Endothelial cell of umbilical vein (primary cell): ENCODE measurements at regions not wholly inside any gene's neighbourhood (a gene's known extent, or its start where the extent isn't known, plus 50 kb on each side); places are given as distances from the start of the nearest gene placed in this dataset.

Experiments used
- BruUV-seq: library from RNA; stranded (reverse); fragments of 400-500 nt; replicated peaks from 2 replicates; lab custom pipeline; 2021; lab: Mats Ljungman, UMichigan
- CTCF ChIA-PET: fragments of 300-600, 350-600 bp; sonication (Branson Sonifier 250); formaldehyde crosslinking; loops from one replicate; lab custom pipeline; 2021; ENCODE audit warnings: antibody characterized with exemption, inconsistent platforms; lab: Charles Lee
- POLR2A ChIA-PET: fragments of 300-600, 350-600 bp; sonication (Branson Sonifier 250); formaldehyde crosslinking; loops from one replicate; lab custom pipeline; 2021; ENCODE audit warnings: antibody characterized with exemption, inconsistent platforms; lab: Charles Lee
- DNase-seq: peaks from one replicate; pipeline ENCODE4 v3.0.0-alpha.2; 2011; ENCODE audit warnings: low read depth, low spot score
- FAIRE-seq: peaks from 2 replicates; lab custom pipeline; 2011; peaks lifted over from hg19 to GRCh38; lab: Jason Lieb, UNC
- H2AFZ ChIP-seq: 2 replicates; pipeline ENCODE4 v1.6.0; 2012; ENCODE audit warnings: low read depth, low read length, control low read depth, inconsistent platforms
- H3K27ac ChIP-seq: 2 replicates; pipeline ENCODE4 v1.5.1; 2011; ENCODE audit warnings: low read depth, mild to moderate bottlenecking, control low read depth, low read length, moderate library complexity; ENCODE audit not compliant: insufficient read depth
- H3K27me3 ChIP-seq, 2 experiments: 2 replicates each; pipeline versions ENCODE4 v1.6.0 to v1.6.1; 2011; ENCODE audit warnings: low read length in 2 of 2, mixed read lengths in 1 of 2; ENCODE audit not compliant: control insufficient read depth in 2 of 2, insufficient read depth in 2 of 2
- H3K36me3 ChIP-seq, 2 experiments: 2 replicates in 1 of 2; 3 replicates in 1 of 2; pipeline ENCODE4 v1.5.1; 2011; ENCODE audit warnings: low read length in 2 of 2, mild to moderate bottlenecking in 1 of 2, moderate library complexity in 1 of 2; ENCODE audit not compliant: control insufficient read depth in 2 of 2, insufficient read depth in 2 of 2; ENCODE audit errors: extremely low read depth in 1 of 2
- H3K4me1 ChIP-seq: 3 replicates; pipeline ENCODE4 v1.5.1; 2011; ENCODE audit warnings: mild to moderate bottlenecking, low read length; ENCODE audit not compliant: control insufficient read depth, insufficient read depth; ENCODE audit errors: extremely low read depth
- H3K4me2 ChIP-seq: 2 replicates; pipeline ENCODE4 v1.6.1; 2011; ENCODE audit warnings: low read length, control low read depth, mixed read lengths; ENCODE audit not compliant: insufficient read depth
- H3K4me3 ChIP-seq, 3 experiments: fragments of 200-600 bp in 1 of 3; sonication (generic), shearing (Covaris generic) in 1 of 3; replicated peaks in 1 of 3; 2 replicates each; pipeline ENCODE4 v1.5.1; 2011 to 2016; ENCODE audit warnings: control low read depth in 3 of 3, low read length in 3 of 3, mild to moderate bottlenecking in 2 of 3, inconsistent platforms in 1 of 3, low read depth in 1 of 3, moderate library complexity in 1 of 3; ENCODE audit not compliant: insufficient read depth in 1 of 3
- H3K79me2 ChIP-seq: 2 replicates; pipeline ENCODE4 v1.6.0; 2012; ENCODE audit warnings: low read length, inconsistent platforms; ENCODE audit not compliant: control insufficient read depth, insufficient read depth
- H3K9ac ChIP-seq: replicated peaks from 2 replicates; pipeline ENCODE3; 2011; ENCODE audit warnings: low read length, control low read depth; ENCODE audit not compliant: insufficient read depth; ENCODE audit errors: extremely low read depth
- H3K9me1 ChIP-seq: replicated peaks from 3 replicates; pipeline ENCODE4 v1.6.0; 2011; ENCODE audit warnings: mild to moderate bottlenecking, low read length; ENCODE audit not compliant: control insufficient read depth, insufficient read depth; ENCODE audit errors: extremely low read depth
- H3K9me3 ChIP-seq: replicated peaks from 2 replicates; pipeline ENCODE4 v1.5.1; 2012; ENCODE audit warnings: low read length, inconsistent platforms; ENCODE audit not compliant: control insufficient read depth, insufficient read depth
- H4K20me1 ChIP-seq: replicated peaks from 2 replicates; pipeline ENCODE3; 2011; ENCODE audit warnings: mild to moderate bottlenecking, low read length; ENCODE audit not compliant: control insufficient read depth, insufficient read depth; ENCODE audit errors: extremely low read depth
- CTCF ChIP-seq, 2 donors: IDR thresholded peaks; 1 replicate in 1 of 2; 2 replicates in 1 of 2; pipeline ENCODE4 v1.5.1; 2011; ENCODE audit warnings: low read length in 2 of 2, mild to moderate bottlenecking in 2 of 2, moderate library complexity in 2 of 2, control low read depth in 1 of 2, inconsistent platforms in 1 of 2, low read depth in 1 of 2; ENCODE audit not compliant: insufficient read depth in 1 of 2; ENCODE audit errors: extremely low read depth in 1 of 2
- EZH2 ChIP-seq: IDR thresholded peaks from 2 replicates; pipeline ENCODE4 v1.6.1; 2012; ENCODE audit warnings: borderline replicate concordance, low read depth, mild to moderate bottlenecking, moderate library complexity, low read length, inconsistent platforms; ENCODE audit not compliant: severe bottlenecking
- FOS ChIP-seq: IDR thresholded peaks from 2 replicates; pipeline ENCODE4 v1.6.1; 2011; ENCODE audit warnings: mild to moderate bottlenecking, low read length, moderate library complexity, borderline replicate concordance; ENCODE audit not compliant: insufficient read depth
- GATA2 ChIP-seq: IDR thresholded peaks from 2 replicates; pipeline ENCODE4 v1.7.0; 2011; ENCODE audit warnings: low read depth, mild to moderate bottlenecking, moderate library complexity, mixed read lengths, low read length; ENCODE audit not compliant: insufficient read length, insufficient read depth
- JUN ChIP-seq: IDR thresholded peaks from 2 replicates; pipeline ENCODE4 v1.6.1; 2011; ENCODE audit warnings: borderline replicate concordance, low read depth; ENCODE audit not compliant: insufficient read length, insufficient read depth
- MAX ChIP-seq: IDR thresholded peaks from 2 replicates; pipeline ENCODE4 v1.6.1; 2011; ENCODE audit not compliant: insufficient read depth, insufficient read length
- MYC ChIP-seq: IDR thresholded peaks from one replicate; pipeline ENCODE4 v1.6.1; 2011; ENCODE audit warnings: mild to moderate bottlenecking, low read depth, low read length
- POLR2A ChIP-seq: IDR thresholded peaks from 2 replicates; pipeline ENCODE4 v1.6.1; 2012; ENCODE audit warnings: low read depth, mild to moderate bottlenecking, control low read depth, low read length
- POLR2AphosphoS5 ChIP-seq: IDR thresholded peaks from 2 replicates; pipeline ENCODE4 v1.6.1; 2012; ENCODE audit warnings: low read depth, mild to moderate bottlenecking, control low read depth, low read length, moderate library complexity; ENCODE audit not compliant: insufficient read depth
- dilution Hi-C: fragments of 300-500 bp; cut with MboI; formaldehyde crosslinking; loops from one replicate; pipeline ENCODE4 v1.15.0; 2019; ENCODE audit warnings: low sequenced_read_pairs; ENCODE audit not compliant: extremely low pct_ligation_motif_present
- intact Hi-C: fragments of 100-400 bp; cut with micrococcal nuclease; formaldehyde crosslinking; loops from one replicate; pipeline ENCODE4 v1.10.0; 2022

DNA sequence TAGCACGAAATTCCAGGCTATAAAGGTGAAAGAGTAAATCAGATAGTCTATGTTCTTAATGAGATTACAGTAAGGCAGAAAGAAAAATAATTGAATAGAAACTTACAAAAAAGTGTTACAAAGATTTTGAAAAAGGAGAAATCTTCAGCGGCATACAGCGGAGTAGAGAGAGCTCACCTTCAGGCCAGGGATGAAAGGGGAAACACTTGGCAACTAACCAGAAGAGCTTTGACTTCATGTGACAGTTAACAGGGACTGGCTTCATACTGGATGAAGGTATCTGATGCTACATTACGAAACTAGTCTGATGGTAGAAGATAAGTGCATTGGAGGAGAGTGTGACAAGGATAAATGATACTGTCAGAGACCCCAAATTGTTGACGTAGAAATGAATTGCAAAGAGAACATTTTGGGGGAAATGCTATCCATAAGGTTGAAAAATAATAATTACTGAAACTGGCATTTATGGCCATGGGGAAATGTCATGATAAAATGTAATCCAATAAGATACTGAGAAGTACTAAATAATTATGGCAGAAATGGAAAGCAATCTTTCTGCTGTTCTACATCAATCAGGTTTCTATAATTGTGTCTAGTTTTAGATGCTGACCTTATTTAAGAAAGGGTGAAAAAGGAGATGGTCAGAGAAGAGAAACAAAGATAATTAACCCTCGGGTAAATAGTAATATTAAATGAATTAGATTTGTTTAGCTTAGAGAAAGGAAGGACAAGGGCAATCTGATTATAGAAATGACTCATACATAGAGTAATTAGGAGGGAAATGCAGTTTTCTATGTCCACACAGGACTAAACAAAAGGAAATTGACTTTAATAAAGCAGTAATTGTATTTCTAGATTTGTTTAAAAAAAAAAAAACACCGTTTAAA is 808.7 kb downstream of the NCAM2 start:
- Histone ChIP-seq H3K4me1 (no peaks in the 10 kb centered on the region), H3K27me3 (no peaks in the 10 kb centered on the region), H3K79me2 (no peaks in the 10 kb centered on the region), H3K27ac (no peak overlapping the region), H3K4me3 (no peak overlapping the region), H3K9me3 (no peaks in the 10 kb centered on the region), H3K36me3 (no peaks in the 10 kb centered on the region), H3K4me2 (no peak overlapping the region), H4K20me1 (no peaks in the 10 kb centered on the region), H2AFZ (no peak overlapping the region), H3K9me1 (no peaks in the 10 kb centered on the region), H3K9ac (no peak overlapping the region)
- ChIA-PET POLR2A (no interaction called here), CTCF (no interaction called here)
- no peak for TF ChIP-seq GATA2
- TF ChIP-seq JUN, result no peak
- no peak for TF ChIP-seq EZH2
- TF ChIP-seq POLR2A, result no peak
- TF ChIP-seq MAX, result no peak
- no peak for TF ChIP-seq FOS
- dilution Hi-C loops (no loop called here), intact Hi-C loops (no loop called here)
- BruUV-seq, result no TSS peak
- DNase-seq (no peak), FAIRE-seq (no peak)

- H4K20me1 ChIP-seq, result no peaks in the 10 kb centered on the region
- no peaks in the 10 kb centered on the region for H3K79me2 ChIP-seq
- intact Hi-C loops (no loop called here), dilution Hi-C loops (no loop called here)
- H3K27me3 ChIP-seq, result no peaks in the 10 kb centered on the region
- no peaks in the 10 kb centered on the region for H3K9me1 ChIP-seq
- DNase-seq (no peak), FAIRE-seq (no peak)
- no peak overlapping the region for H3K9ac ChIP-seq
- TF ChIP-seq MAX, result no peak
- no peak for TF ChIP-seq CTCF (IDR thresholded peaks at IDR 0.05; ENCODE audit: extremely low read depth in 1 of 2, insufficient read depth in 1 of 2, low read depth in 1 of 2, low read length in 2 of 2)
- TF ChIP-seq POLR2AphosphoS5, result no peak
- TF ChIP-seq FOS, result no peak
- TF ChIP-seq EZH2, result no peak
- TF ChIP-seq POLR2A, result no peak
- no peak for TF ChIP-seq JUN
- no peak for TF ChIP-seq GATA2
- TF ChIP-seq MYC, result no peak
- no peaks in the 10 kb centered on the region for H3K36me3 ChIP-seq
- no peak overlapping the region for H3K4me2 ChIP-seq
- H3K27ac ChIP-seq, result no peak overlapping the region
- POLR2A ChIA-PET, result no interaction called here
- no peaks in the 10 kb centered on the region for H3K9me3 ChIP-seq
- BruUV-seq, result no TSS peak
- H3K4me1 ChIP-seq, result no peaks in the 10 kb centered on the region
- CTCF ChIA-PET, result no interaction called here
- H2AFZ ChIP-seq, result no peak overlapping the region
- H3K4me3 ChIP-seq, result no peak overlapping the region
These were observed 809.3 kb downstream of the NCAM2 start for GRCh38 chr21:21807598-21807903.
